Peyer's patch (tissue), 4 donors: ENCODE measurements at regions not wholly inside any gene's neighbourhood (a gene's known extent, or its start where the extent isn't known, plus 50 kb on each side); places are given as distances from the start of the nearest gene placed in this dataset.

Experiments used
- CTCF ChIP-seq, 6 experiments: fragments of 450-650 bp in 4 of 6; fragments of 200-600 bp in 2 of 6; sonication (generic) in 1 of 6; IDR thresholded peaks; one replicate each; pipeline ENCODE4 v1.5.1; 2017 to 2019; ENCODE audit warnings: antibody characterized with exemption in 6 of 6, mild to moderate bottlenecking in 3 of 6, moderate library complexity in 1 of 6
- POLR2A ChIP-seq, 2 donors: fragments of 450-650 bp; IDR thresholded peaks; one replicate each; pipeline ENCODE4 v1.5.1; 2017; ENCODE audit warnings: antibody characterized with exemption in 2 of 2, mild to moderate bottlenecking in 2 of 2, moderate library complexity in 2 of 2

GRCh38 chr7:68107968-68108367, 1111.3 kb downstream of the TYW1 start:
- TF ChIP-seq POLR2A (IDR thresholded peaks at IDR 0.05) (no peak), CTCF (IDR thresholded peaks at IDR 0.05) (no peak)
